ENCODE measurements at regions not wholly inside any gene's neighbourhood (a gene's known extent, or its start where the extent isn't known, plus 50 kb on each side); places are given as distances from the start of the nearest gene placed in this dataset.
"Not testable (repeated sequence)": the region's sequence is repeated elsewhere in the genome, so short reads cannot be mapped to it uniquely, and the experiment has no call there.

DNA sequence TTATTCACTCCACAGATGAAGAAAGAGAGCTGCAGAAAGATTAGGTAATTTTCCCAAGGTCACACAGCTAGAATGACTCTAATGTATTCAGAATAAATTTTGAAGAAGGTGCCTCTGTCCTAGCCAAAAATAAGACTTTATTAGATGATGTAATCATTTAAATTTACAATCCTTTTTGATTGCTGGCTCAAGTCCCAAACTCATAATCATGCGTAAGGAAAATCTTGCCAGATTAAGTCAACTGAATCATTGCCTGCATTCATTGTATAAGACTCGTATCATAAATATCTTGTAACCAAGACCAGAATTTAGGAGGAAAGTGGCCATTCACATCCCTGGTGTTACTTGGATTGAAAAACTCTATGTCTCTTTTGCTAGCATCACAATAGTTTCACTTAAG, 53.1 kb upstream of the STK39 start:
- DNase-seq, result no peak

DNA sequence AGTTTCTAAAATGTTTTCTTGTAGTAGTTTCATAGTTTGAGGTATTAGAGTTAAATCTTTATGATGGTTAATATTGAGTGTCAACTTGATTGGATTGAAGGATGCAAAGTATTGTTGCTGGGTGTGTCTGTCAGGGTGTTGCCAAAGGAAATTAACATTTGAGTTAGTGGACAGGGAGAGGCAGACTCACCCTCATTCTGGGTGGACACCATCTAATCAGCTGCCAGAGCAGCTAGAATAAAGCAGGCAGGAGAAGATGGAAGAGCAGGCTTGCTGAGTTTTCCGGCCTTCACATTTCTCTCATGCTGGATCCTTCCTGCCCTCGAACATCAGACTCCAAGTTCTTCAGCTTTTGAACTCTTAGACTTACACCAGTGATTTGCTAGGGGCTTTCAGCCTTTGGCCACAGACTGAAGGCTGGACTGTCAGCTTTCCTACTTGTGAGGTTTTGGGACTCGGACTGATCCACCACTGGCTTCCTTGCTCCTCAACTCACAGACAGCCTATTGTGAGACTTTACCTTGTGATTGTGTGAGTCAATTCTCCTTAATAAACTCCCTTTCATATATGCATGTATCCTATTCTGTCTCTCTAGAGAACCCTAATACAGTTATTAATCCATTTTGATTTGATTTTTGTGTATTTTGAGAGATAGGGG, 56.8 kb upstream of the STK39 start:
- no peak for DNase-seq

DNA sequence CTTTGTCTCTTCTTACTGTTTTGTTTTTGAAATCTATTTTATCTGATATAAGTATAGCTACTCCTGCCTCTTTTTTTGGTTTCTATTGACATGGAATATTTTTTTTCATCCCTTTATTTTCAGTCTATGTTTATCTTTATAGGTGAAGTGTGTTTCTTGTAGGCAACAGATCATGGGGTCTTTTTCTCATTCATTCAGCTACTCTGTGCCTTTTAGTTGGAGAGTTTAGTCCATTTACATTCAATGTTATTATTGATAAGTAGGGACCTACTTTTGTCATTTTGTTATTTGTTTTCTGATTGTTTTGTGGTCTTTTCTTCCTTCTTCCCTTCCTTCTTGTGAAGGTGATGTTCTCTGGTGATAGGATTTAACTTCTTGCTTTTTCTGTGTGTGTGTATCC, 60.0 kb upstream of the STK39 start:
- DNase-seq, result no peak

DNA sequence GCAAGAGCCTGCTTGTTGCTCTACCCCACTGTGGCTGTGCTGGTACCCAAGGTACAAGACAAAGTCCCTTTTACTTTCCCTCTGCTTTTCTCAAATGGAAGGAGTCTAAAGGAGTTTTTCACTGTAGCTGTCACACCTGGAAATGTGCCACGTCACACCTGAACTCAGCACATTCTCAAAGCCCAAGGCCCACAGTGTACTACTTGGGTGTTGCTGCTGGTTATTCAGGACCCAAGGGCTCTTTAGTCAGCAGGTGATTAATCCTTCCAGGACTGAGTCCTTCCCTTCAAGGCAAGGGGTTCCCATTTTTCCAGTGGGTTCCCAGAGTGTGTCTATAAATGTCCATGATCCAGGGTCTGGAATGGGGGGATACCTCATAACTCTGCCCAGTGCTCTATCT, 63.2 kb upstream of the STK39 start:
- DNase-seq, result no peak

DNA sequence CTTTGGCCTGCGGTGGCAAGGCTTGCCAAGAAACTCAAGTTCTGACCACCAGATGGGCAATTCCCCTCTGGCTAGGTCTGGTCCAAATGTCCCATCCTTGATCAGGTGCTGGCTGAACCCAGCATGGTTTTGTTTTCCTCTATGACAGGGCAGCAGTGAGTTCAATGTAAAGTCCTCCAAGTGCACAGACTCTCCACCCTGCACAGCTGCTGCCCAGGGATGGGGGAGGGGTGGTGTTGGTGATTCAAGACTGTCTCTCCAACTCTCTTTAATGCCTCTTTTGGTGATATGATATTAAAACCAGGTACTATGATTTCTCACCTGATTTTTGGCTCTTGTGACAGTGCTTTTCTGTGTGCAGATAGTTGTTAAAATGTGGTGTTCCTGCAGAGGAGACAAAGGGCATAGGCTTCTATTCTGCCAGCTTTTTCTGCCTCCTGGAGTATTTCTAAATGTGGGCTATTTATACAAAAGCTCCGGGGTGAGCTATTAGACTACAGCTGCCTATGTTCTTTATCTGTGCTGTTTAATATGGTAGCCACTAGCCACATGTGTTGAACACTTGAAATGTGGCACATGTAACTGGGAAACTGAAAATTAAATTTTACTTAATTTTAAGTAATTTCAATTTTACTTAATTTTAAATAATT, 64.0 kb upstream of the STK39 start:
- no peak for DNase-seq

DNA sequence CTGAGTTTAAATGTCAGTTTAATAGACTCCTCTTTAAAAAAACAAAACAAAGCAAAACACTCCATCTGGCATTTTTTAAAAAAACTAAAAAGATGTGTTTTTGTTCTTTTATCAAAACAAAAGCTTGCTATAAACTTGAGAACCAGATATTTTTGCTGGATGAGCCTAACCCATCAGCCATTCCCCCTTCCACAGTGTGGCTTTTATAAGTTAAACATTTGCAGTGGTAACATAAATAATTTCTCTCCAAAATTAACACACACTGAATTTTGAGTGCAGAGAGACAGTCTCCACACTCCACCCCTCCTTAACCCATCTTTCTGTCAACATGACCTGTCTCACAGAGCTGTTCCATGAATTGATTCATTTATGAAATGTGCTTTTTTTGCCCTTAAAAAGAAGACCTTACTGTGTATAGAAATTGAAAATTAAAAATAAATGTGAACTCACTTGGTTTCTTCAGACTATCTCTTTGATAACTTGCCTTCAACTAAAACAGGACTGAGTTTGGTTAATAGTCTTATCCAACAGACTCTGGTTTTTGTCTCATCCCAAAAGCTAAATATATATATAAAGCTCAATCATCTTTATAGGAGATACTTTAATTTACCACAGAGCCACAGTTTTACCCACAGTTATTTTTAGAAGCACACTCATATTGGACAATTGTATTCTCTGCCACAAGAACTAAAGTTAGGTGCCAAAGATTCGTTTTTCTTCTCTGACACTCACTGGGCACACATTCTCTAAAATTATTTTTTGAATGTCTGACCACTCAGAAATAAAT, 64.8 kb upstream of the STK39 start:
- DNase-seq, result no peak

DNA sequence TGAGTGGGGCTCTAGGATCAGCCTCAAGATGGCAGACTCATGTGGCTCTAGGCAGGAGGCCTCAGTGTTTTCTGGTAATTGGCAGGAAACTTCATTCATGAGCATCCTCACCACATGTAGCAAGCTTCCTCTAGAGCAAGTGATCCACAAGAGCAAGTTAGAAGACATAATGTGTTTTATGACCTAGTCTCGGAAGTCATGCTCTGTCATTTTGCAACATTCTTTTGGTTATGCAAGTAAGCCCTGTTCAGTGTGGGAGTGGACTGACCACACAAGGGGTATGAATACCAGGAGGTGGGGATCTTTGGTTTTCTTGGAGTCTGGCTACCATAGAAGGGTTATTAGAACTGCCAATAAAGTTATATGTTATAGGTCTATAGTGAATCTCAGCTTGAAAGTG, 66.8 kb upstream of the STK39 start:
- no peak for DNase-seq

DNA sequence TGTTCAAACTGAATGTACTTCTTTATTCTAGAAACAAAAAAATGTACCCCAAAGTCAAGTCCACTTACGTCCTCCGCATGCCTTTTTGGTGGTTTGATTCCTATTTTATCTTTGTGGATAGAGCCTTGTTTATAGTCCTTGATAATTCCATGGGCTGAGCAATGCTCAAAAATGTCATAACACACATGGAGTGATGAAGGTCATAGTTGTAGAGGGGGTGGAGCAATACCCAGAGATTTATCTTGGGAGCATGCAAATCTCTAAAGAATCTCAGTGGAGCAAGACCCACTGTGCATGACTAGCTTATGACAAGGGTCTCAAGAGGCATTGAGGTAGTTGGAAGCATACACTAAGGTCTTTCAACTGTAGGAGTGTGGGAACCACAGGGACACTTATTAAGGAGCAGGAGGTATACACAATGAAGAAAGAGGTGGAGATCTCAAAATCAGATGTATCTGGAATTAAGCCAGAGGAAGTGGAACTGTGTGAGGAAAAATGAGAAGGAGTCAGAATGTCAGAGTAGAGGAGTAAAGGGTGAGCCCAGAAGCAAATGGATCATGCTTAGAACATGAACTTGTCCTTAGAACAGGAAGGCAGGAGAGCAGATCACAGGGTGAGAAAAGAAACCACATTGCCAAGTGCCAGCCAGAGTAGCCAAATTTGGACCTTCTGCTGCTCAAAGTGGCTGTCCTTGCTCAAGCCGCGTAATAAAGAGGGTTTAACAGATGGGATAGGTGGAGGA, 68.1 kb upstream of the STK39 start:
- no peak for DNase-seq

DNA sequence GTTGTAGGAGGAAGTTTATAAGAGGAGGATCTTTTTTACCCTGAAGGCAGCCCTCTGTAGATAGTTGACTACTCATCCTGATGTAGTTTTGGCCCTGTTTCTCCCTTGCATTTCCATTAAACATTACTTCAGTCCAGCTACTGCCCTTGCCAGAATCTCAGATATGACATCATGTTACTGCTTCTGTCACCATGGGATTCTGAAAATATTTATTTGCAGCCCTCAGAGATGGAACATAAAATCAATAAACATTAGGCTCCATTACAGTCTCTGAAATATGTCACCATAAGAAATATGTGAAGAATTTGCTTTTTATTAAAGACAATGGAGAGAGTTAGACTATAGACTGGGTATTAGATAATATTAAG, 68.7 kb upstream of the STK39 start:
- DNase-seq, result no peak

DNA sequence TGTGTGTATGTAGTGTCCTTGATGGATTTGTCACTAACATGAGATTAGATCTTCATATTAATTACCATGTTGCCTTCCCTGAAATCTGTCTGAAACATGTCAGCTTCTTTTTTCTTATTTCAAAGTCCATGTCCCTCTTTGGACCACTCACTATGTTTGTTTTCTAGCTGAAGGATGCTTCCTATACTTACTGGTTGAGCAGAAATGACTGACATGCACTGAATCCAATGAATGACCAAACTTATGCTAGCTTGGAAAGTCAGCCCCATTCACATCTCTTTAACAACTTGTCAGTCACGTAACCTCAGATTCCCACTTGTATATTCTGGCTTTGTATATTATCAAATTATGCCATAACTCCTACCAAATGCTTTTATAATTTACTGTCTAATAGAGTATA, 69.9 kb upstream of the STK39 start:
- no peak for DNase-seq

DNA sequence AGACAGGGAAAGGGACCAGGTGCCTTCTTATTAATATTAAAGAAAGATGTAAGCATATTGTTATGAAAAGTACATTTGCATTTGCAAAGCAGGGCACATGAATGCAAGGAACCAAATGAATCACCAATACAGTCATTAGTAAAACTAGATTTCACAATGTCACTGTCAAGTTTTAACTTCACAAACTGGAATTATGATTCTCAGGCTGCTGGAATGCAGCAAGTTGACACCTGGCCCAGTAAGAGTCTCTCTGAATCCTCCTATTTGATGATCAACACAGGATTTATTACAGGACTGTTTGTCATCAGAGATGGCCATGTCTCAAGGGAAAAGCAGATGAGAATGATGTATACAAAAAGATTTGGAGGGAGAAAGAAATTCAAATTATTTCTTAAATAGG, 72.9 kb upstream of the STK39 start:
- no peak for DNase-seq

DNA sequence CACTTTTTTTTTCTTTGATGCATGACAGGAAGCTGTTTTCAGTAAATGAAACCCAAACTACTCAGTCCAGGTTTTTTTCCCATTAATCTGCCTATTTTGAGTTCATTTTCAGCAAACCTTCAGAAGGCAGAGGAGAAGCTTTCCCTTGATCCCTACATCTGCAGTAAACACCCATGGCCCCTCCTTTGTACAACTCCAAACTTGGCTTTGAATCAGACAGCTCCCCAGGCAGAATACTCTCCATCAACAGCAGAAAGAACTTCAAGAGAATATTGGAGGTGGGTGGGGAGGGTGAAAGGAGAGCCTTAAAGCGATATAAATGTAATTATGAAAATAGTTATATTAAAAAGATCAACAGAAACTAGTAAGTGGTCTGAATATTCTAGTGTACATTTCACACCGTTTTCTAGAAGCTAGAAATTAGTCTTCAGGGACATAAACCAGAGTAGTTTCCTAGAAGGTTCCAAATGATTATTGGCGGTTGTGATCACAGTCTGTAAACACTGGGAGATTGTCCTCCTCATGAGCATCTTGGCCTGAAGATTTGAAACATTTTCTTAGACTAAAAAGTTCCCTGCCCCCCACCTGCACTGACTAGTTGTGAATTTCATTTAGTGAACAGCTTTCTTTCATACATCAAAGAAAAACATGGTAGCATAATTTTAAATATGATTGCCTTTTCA, 75.1 kb upstream of the STK39 start:
- DNase-seq, result no peak

DNA sequence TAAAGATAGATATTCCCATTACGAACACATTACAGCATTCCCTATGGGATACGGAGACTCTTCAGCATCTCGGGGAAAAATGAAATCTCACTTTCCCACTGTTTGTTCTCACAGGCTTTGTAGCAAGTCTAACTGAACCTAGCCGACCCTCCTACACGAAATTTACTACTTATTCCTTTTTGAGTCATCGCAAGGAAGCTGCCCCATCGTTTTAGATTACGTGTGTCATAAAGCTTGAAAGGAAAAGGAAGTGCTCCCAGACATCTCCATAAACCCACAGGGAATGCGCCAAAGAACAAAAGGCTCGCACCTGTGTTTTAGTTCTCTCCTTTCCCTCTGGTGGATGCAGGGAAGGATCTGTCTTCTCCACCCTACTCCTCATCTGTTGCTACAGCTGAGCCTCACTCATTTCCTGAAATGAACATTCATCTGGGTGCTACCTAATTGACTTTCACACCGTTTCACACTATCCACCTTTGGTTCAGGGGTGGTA, 76.2 kb upstream of the STK39 start:
- no peak for DNase-seq

DNA sequence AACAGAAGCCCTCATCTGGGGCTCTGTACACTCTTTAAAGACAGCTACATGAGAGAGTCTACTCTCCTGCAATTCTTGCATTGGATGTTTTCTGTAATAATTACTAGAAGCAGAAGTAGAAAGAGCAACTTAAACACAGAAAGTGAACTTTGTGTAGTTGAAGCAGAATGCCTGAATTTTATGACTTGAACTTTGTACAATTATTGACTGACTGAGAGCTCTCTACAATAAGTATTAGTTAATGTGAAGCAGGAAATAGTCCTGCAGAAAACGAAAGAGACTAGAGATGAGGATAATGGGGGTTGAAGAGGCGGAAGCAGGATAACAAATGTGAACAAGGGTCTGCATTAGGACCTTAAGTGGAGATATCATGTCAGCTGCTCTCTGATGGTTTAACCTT, 79.2 kb upstream of the STK39 start:
- DNase-seq, result no peak

DNA sequence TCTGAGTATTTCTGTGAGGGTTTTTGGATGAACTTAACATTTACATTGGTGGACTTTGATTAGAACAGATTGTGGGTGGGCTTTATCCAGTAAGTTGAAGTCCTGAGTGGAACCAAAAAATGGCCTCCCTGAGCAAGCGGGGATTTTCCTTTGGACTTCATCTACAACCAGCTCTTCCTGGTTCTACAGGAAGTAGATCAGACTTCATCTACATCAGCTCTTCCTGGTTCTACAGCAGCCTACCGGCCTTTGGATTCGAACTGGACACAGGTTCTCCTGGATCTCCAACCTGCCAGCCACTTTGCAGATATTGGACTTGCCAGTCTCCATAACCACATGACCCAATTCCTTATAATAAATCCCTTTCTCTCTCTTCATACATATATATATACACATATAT, 79.9 kb upstream of the STK39 start:
- no peak for DNase-seq

DNA sequence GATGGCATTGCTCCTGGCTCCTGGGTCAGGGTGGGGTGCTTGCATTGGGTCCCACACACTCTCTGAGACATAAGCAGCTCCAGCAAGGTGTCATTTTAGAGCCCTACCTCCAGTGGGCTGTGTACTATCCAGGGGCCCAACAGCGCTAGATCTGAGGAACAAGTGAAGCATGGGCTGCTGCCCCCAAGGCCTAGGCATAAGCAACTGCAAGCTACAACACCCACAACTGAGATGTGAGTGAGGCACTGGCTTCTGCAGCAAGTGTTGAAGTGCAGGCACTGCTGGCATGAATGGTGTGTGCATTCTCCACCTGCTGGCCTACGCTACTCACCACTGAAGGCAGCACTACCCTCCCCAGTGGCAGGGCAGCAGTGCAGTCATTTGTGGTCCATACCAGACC, 81.0 kb upstream of the STK39 start:
- DNase-seq, result no peak

DNA sequence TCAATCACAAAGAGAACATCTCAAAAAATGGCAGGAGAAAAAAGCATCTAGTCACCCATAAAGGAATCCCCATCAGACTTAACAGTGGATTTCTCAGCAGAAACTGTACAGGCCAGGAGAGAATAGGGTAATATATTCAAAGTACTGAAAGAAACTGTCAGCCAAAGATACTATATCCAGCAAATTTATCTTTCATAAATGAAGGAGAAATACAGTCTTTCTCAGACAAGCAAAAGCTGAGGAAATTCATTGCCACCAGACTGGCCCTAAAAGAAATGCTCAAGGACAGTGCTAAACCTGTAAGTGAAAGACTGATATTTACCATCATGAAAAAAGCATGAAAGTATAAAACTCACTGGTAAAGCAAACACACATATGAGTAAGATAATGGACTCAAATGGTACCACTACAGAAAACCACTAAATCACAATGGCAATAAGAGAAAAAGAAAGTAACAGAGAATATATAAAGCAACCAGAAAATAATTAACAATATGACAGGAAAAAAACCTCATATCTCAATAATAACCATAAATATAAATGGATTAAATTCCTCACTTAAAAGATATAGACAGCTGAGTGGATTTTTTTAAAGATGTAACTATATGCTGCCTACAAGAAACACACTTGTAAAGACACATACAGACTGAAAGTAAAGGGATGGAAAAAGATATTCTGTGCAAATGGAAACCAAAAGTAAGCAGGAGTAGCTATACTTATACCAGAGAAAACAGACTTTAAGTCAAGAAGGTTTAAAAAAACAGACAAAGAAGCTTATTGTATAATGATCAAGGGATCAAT, 83.4 kb upstream of the STK39 start:
- no peak for DNase-seq

DNA sequence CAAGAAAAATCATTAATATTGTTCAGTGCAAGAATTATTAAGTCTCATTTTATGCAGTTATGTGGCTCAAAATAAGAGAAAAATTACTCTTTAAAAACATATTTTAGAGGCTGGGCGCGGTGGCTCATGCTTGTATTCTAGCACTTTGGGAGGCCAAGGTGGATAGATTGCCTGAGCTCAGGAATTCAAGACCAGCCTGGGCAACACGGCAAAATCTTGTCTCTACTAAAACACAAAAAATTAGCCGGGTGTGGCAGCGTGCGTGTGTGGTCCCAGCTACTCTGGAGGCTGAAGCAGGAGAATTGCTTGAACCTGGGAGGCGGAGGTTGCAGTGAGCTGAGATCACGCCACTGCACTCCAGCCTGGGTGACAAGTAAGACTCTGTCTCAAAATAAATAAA, 87.9 kb upstream of the STK39 start:
- DNase-seq, result not testable (repeated sequence)

DNA sequence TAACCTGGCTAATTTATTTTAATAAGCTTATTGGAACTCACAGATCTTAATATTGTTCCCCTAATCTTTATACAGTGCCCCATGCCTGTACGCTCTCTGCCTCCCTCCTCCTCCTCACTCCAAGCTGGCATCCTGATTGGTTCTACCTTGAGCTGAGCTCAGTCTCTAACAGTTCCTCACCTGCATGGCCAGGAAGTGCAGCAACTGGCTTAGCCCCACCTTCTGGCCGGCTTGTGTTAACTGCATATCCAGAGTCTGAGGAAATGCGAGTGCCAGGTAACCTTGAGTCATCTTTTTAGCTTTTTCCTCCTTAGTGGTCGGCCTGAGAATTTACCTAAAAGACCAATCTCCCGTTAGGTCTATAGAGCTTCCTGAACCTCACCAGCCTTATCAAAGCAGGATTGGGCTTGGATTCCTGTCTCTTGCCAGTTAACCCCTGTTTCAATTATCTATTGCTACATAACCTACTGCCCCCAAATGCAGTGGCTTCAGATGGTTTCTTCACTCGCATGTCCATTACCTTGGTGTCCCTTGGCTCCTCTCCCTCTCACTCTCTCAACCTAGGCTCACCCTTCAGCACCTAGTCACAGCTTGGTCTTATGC, 89.5 kb upstream of the STK39 start:
- DNase-seq, result peak; percentile 63

DNA sequence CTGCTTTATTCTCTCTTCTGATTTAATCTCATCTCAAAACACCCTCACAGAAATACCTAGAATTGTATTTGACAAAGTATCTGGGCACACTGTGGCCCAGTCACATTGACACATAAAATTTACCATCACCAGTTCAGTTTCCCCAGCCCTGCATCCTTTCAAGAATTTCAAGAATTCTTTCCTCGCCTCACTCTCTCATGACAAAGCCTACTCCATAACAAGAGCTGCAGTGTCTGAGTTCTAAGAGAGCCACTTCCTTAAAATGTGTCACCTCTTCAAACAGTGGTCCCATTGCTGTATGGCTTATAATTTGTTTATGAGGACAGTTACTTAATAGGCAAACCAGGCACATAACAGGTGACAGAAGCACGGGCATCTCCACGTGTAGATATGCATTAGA, 90.9 kb upstream of the STK39 start:
- no peak for DNase-seq

DNA sequence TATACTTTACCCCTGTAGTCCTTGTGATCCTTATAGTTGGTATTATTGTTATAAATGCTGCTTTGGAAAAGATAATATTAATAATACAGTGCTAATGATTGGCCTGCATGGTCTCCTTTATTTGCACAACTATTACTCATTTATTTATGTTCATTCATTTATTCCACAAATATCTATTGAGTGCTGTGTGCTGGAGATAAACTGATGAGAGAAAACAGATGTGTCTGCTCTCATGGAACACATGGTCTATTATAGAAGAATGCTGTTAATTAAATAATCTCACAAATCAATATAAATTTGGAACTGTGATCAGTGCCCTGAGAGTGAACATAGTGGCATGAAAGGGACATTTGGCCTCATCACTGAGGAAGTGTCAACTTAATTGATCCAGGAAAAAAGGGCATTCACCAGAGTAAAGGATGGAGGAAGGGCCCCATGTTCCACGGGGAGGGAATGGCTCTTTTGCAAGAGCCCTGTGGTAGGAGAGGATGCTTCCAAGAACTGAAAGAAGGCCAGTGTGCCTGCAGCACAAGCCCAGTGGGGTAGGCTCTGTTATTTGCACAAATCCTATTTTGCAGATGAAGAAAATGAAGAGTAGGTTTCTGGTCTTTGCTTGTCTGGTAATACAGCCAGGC, 91.5 kb upstream of the STK39 start:
- DNase-seq, result no peak

Measured in CD4-positive, alpha-beta T cell treated with Interleukin-4 for 4 hours (primary cell).